ENCODE measurements at regions not wholly inside any gene's neighbourhood (a gene's known extent, or its start where the extent isn't known, plus 50 kb on each side); places are given as distances from the start of the nearest gene placed in this dataset.

- TF ChIP-seq CTCF (IDR thresholded peaks at IDR 0.05; ENCODE audit: insufficient read depth, low read length, poor library complexity, severe bottlenecking) = no peak
- H3K4me3 ChIP-seq (ENCODE audit: low read depth, low read length) = no peak overlapping the region
- no peaks in the 10 kb centered on the region for H3K27me3 ChIP-seq (ENCODE audit: control insufficient read depth, insufficient read depth, low read length)
- DNase-seq (ENCODE audit: low read depth) = no peak
- no peaks in the 10 kb centered on the region for H3K36me3 ChIP-seq (ENCODE audit: control insufficient read depth, insufficient read depth, low read length)
Observed at GRCh38 chr13:71252184-71252704, 614.8 kb downstream of the DACH1 start.

GRCh38 chr13:71251292-71251951 is 615.6 kb downstream of the DACH1 start:
- H3K27me3 ChIP-seq (ENCODE audit: control insufficient read depth, insufficient read depth, low read length) = no peaks in the 10 kb centered on the region
- H3K4me3 ChIP-seq (ENCODE audit: low read depth, low read length) = no peak overlapping the region
- DNase-seq (ENCODE audit: low read depth) = no peak
- no peak for TF ChIP-seq CTCF (IDR thresholded peaks at IDR 0.05; ENCODE audit: insufficient read depth, low read length, poor library complexity, severe bottlenecking)
- H3K36me3 ChIP-seq (ENCODE audit: control insufficient read depth, insufficient read depth, low read length) = no peaks in the 10 kb centered on the region

- H3K4me3 ChIP-seq (ENCODE audit: low read depth, low read length) = no peak overlapping the region
- DNase-seq (ENCODE audit: low read depth) = no peak
- no peak for TF ChIP-seq CTCF (IDR thresholded peaks at IDR 0.05; ENCODE audit: insufficient read depth, low read length, poor library complexity, severe bottlenecking)
- H3K27me3 ChIP-seq (ENCODE audit: control insufficient read depth, insufficient read depth, low read length) = no peaks in the 10 kb centered on the region
- H3K36me3 ChIP-seq (ENCODE audit: control insufficient read depth, insufficient read depth, low read length) = no peaks in the 10 kb centered on the region
Observed at GRCh38 chr13:71249011-71249410, 618.0 kb downstream of the DACH1 start.

GRCh38 chr13:71244161-71244560 is 622.8 kb downstream of the DACH1 start:
- no peak for TF ChIP-seq CTCF (IDR thresholded peaks at IDR 0.05; ENCODE audit: insufficient read depth, low read length, poor library complexity, severe bottlenecking)
- H3K4me3 ChIP-seq (ENCODE audit: low read depth, low read length) = no peak overlapping the region
- H3K36me3 ChIP-seq (ENCODE audit: control insufficient read depth, insufficient read depth, low read length) = no peaks in the 10 kb centered on the region
- no peak for DNase-seq (ENCODE audit: low read depth)
- H3K27me3 ChIP-seq (ENCODE audit: control insufficient read depth, insufficient read depth, low read length) = no peaks in the 10 kb centered on the region

- TF ChIP-seq CTCF (IDR thresholded peaks at IDR 0.05; ENCODE audit: insufficient read depth, low read length, poor library complexity, severe bottlenecking) = no peak
- Histone ChIP-seq H3K36me3 (ENCODE audit: control insufficient read depth, insufficient read depth, low read length) (no peaks in the 10 kb centered on the region), H3K4me3 (ENCODE audit: low read depth, low read length) (no peak overlapping the region), H3K27me3 (ENCODE audit: control insufficient read depth, insufficient read depth, low read length) (no peaks in the 10 kb centered on the region)
- DNase-seq (ENCODE audit: low read depth) = no peak
Observed at GRCh38 chr13:71242201-71242600, 624.8 kb downstream of the DACH1 start.

GRCh38 chr13:71240911-71241310 is 626.1 kb downstream of the DACH1 start:
- TF ChIP-seq CTCF (IDR thresholded peaks at IDR 0.05; ENCODE audit: insufficient read depth, low read length, poor library complexity, severe bottlenecking) = peak; percentile 59
- no peak overlapping the region for H3K4me3 ChIP-seq (ENCODE audit: low read depth, low read length)
- no peaks in the 10 kb centered on the region for H3K27me3 ChIP-seq (ENCODE audit: control insufficient read depth, insufficient read depth, low read length)
- no peak for DNase-seq (ENCODE audit: low read depth)
- no peaks in the 10 kb centered on the region for H3K36me3 ChIP-seq (ENCODE audit: control insufficient read depth, insufficient read depth, low read length)

Measured in kidney epithelial cell (primary cell).